Sigmoid colon (tissue), 6 donors: ENCODE measurements at regions not wholly inside any gene's neighbourhood (a gene's known extent, or its start where the extent isn't known, plus 50 kb on each side); places are given as distances from the start of the nearest gene placed in this dataset.
"Not testable (repeated sequence)": the region's sequence is repeated elsewhere in the genome, so short reads cannot be mapped to it uniquely, and the experiment has no call there.

Source experiments
- DNase-seq: peaks from one replicate; pipeline ENCODE4 v3.0.0-alpha.2; 2019
- H3K27ac ChIP-seq, 4 donors: fragments of 200-600 bp; sonication (generic); one replicate each; pipeline ENCODE4 v1.5.1; 2016 to 2019; ENCODE audit warnings: mild to moderate bottlenecking in 1 of 4
- H3K27me3 ChIP-seq, 3 donors: fragments of 200-600 bp; sonication (generic); one replicate each; pipeline ENCODE4 v1.5.1; 2019; ENCODE audit warnings: mild to moderate bottlenecking in 1 of 3
- H3K36me3 ChIP-seq, 4 donors: fragments of 200-600 bp; sonication (generic); one replicate each; pipeline ENCODE4 v1.5.1; 2016 to 2019
- H3K4me1 ChIP-seq, 4 donors: fragments of 200-600 bp; sonication (generic); one replicate each; pipeline ENCODE4 v1.5.1; 2017 to 2019
- H3K4me3 ChIP-seq, 4 donors: fragments of 200-600 bp; sonication (generic); one replicate each; pipeline ENCODE4 v1.5.1; 2017 to 2019; ENCODE audit warnings: mild to moderate bottlenecking in 2 of 4, moderate library complexity in 1 of 4
- H3K9me3 ChIP-seq, 4 donors: fragments of 200-600 bp in 3 of 4; sonication (generic) in 3 of 4; one replicate each; pipeline versions ENCODE4 v1.5.1 to v1.6.1; 2013 to 2019
- EP300 ChIP-seq, 4 donors: sonication (generic); formaldehyde crosslinking; IDR thresholded peaks; one replicate each; pipeline ENCODE4 v1.6.1; 2017; ENCODE audit warnings: antibody characterized with exemption in 4 of 4
- POLR2A ChIP-seq, 2 donors: fragments of 450-650 bp; IDR thresholded peaks; one replicate each; pipeline ENCODE4 v1.6.1; 2016; ENCODE audit warnings: antibody characterized with exemption in 2 of 2, mild to moderate bottlenecking in 2 of 2, moderate library complexity in 2 of 2
- POLR2AphosphoS5 ChIP-seq, 4 donors: sonication (generic); formaldehyde crosslinking; IDR thresholded peaks; one replicate each; pipeline ENCODE4 v1.6.1; 2017; ENCODE audit warnings: antibody characterized with exemption in 4 of 4
- WGBS, 2 donors: extraction: QIAGEN DNeasy Blood & Tissue Kit; methylation state at CpG; one replicate each; pipeline ENCODE4 v1.1.7; 2013; 5-methylcytosine and 5-hydroxymethylcytosine counted together
- intact Hi-C: fragments of 100-400 bp; cut with DNase I; formaldehyde crosslinking; loops from one replicate; pipeline ENCODE4 v1.15.1; 2023
- TF ChIP-seq, protein P1 (sequence below), 4 experiments: fragments of 450-650 bp in 3 of 4; fragments of 200-600 bp in 1 of 4; IDR thresholded peaks; one replicate each; pipeline ENCODE4 v1.5.1; 2016 to 2019; ENCODE audit warnings: antibody characterized with exemption in 4 of 4, mild to moderate bottlenecking in 3 of 4, moderate library complexity in 2 of 4
- donor health status: healthy with polysubstance abuse.
- donor health status: healthy.

DNA sequence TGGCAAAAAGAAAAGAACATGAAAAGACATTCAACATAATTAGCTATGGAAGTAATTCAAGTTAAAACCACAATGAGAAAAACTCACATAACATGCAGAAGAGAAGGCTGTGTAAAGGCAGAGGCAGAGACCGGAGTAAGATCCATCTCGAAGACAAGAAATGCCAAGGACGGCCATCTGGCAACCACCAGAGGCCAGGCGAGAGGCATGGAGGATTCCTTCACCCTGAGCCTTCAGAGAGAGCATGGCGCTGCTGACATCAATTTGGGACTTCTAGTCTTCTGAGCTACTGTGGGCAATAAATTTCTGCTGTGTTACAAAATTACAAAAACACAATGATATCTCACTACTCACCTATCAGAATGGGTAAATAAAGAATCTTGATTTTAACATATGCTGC lies 381.0 kb downstream of the TSHZ3 start:
- Histone ChIP-seq H3K4me3 (no peak overlapping the region), H3K36me3 (no peaks in the 10 kb centered on the region), H3K9me3 (no peaks in the 10 kb centered on the region), H3K27ac (no peak overlapping the region), H3K4me1 (no peaks in the 10 kb centered on the region), H3K27me3 (no peaks in the 10 kb centered on the region)
- no peak for DNase-seq
- 56 to 89% methylated on average over 5 of the region's 5 CpGs for WGBS, 2 donors
- intact Hi-C loops = no loop called here
- TF ChIP-seq POLR2A (IDR thresholded peaks at IDR 0.05) = no peak
- no peak for TF ChIP-seq EP300 (IDR thresholded peaks at IDR 0.05)

DNA sequence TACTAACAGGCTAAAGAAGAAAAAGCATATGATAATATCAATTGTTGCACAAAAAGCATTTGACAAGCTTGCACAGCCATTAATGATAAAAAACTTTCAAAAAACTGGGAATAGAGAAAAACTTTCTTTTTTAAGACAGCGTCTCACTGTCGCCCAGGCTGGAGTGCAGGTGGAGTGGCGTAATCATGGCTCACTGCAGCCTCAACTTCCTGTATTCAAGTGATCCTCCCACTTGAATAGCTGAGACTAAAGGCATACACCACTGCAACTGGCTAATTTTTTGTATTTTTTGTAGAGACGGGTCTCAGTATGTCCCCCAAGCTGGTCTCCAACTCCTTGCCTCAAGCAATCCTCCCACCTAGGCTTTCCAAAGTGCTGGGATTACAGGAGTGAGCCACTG lies 382.8 kb downstream of the TSHZ3 start:
- Histone ChIP-seq H3K4me1 (no peaks in the 10 kb centered on the region), H3K27ac (no peak overlapping the region), H3K27me3 (no peaks in the 10 kb centered on the region), H3K36me3 (no peaks in the 10 kb centered on the region), H3K9me3 (no peaks in the 10 kb centered on the region), H3K4me3 (no peak overlapping the region)
- intact Hi-C loops = no loop called here
- WGBS, 2 donors = 76 to 95% methylated on average over 4 of the region's 4 CpGs
- TF ChIP-seq POLR2A (IDR thresholded peaks at IDR 0.05) (no peak), EP300 (IDR thresholded peaks at IDR 0.05) (no peak), POLR2AphosphoS5 (IDR thresholded peaks at IDR 0.05) (no peak)
- TF ChIP-seq, protein P1, sequence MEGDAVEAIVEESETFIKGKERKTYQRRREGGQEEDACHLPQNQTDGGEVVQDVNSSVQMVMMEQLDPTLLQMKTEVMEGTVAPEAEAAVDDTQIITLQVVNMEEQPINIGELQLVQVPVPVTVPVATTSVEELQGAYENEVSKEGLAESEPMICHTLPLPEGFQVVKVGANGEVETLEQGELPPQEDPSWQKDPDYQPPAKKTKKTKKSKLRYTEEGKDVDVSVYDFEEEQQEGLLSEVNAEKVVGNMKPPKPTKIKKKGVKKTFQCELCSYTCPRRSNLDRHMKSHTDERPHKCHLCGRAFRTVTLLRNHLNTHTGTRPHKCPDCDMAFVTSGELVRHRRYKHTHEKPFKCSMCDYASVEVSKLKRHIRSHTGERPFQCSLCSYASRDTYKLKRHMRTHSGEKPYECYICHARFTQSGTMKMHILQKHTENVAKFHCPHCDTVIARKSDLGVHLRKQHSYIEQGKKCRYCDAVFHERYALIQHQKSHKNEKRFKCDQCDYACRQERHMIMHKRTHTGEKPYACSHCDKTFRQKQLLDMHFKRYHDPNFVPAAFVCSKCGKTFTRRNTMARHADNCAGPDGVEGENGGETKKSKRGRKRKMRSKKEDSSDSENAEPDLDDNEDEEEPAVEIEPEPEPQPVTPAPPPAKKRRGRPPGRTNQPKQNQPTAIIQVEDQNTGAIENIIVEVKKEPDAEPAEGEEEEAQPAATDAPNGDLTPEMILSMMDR (IDR thresholded peaks at IDR 0.05) = no peak
- no peak for DNase-seq

GRCh38 chr19:30959011-30959410 lies 390.2 kb downstream of the TSHZ3 start:
- TF ChIP-seq POLR2A (IDR thresholded peaks at IDR 0.05) (no peak), EP300 (IDR thresholded peaks at IDR 0.05) (no peak), POLR2AphosphoS5 (IDR thresholded peaks at IDR 0.05) (no peak)
- TF ChIP-seq, protein P1 (IDR thresholded peaks at IDR 0.05) = no peak
- no peak for DNase-seq
- Histone ChIP-seq H3K4me1 (no peaks in the 10 kb centered on the region), H3K27ac (no peak overlapping the region), H3K9me3 (no peaks in the 10 kb centered on the region), H3K4me3 (no peak overlapping the region), H3K36me3 (no peaks in the 10 kb centered on the region), H3K27me3 (no peaks in the 10 kb centered on the region)
- intact Hi-C loops = no loop called here
- WGBS, 2 donors = 92 to 93% methylated on average over 3 of the region's 3 CpGs

DNA sequence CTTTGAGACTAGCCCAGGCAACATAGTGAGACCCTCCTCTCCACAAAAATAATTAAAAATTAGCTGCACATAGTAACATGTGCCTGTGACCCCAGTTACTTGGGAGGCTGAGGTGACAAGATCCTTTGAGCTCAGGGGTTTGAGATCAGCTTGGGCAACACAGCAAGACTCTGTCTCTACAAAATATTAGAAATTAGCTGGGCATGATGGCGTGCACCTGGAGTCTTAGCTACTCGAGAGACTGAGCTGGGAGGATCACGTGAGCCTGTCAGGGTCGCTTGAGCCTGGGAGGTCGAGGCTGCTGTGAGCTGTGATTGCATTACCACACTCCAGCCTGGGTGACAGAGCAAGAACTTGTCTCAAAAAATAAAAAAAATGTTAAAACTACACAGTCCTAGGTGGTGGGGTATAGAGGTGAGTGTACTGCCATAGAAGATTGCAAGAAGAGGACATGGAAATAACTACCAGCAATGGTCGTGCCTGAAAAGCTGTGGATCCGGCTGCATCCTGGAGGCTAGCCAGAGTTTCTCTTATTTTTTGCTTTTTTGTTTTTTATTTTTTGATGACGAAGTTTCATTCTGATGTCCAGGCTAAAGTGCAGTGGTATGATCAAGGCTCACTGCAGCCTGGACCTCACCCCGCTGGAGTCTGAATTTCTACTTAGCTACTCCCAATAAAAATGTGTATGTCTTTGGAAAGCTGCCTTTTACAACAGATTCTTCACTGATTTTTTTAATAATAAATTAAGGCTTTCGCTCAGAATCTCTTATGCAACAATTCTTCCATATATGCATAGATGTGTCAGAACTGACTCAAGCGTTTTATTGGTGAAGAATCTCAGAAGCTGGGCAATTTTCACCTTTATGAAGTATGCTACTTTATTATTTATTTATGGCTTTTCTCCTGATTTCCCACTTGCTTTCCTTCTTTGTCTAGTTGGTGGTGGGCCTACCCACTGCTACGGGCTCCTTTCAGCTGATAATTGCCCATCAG lies 393.8 kb downstream of the TSHZ3 start:
- Histone ChIP-seq H3K27ac (no peak overlapping the region), H3K4me1 (no peaks in the 10 kb centered on the region), H3K27me3 (no peaks in the 10 kb centered on the region), H3K4me3 (no peak overlapping the region), H3K36me3 (no peaks in the 10 kb centered on the region), H3K9me3 (no peaks in the 10 kb centered on the region)
- TF ChIP-seq POLR2A (IDR thresholded peaks at IDR 0.05) = no peak
- TF ChIP-seq, protein P1 (IDR thresholded peaks at IDR 0.05) = no peak
- no peak for TF ChIP-seq POLR2AphosphoS5 (IDR thresholded peaks at IDR 0.05)
- TF ChIP-seq EP300 (IDR thresholded peaks at IDR 0.05) = no peak
- no peak for DNase-seq
- intact Hi-C loops = no loop called here
- 86 to 91% methylated on average over 12 of the region's 12 CpGs for WGBS, 2 donors

GRCh38 chr19:30944276-30944932 lies 404.8 kb downstream of the TSHZ3 start:
- intact Hi-C loops, DNase-seq, H3K36me3 ChIP-seq, H3K4me3 ChIP-seq, H3K27me3 ChIP-seq, H3K4me1 ChIP-seq, H3K9me3 ChIP-seq, H3K27ac ChIP-seq: not testable (repeated sequence)
- WGBS, 2 donors = 88 to 94% methylated on average over 6 of the region's 6 CpGs
